Fibroblast of lung (primary cell): ENCODE measurements at regions not wholly inside any gene's neighbourhood (a gene's known extent, or its start where the extent isn't known, plus 50 kb on each side); places are given as distances from the start of the nearest gene placed in this dataset.
"Not testable (repeated sequence)": the region's sequence is repeated elsewhere in the genome, so short reads cannot be mapped to it uniquely, and the experiment has no call there.

Experiments
- DNase-seq, 2 donors: peaks; one replicate each; pipeline versions ENCODE4 v3.0.0 to v3.0.0-alpha.2; 2010; ENCODE audit warnings: low read depth in 2 of 2
- H2AFZ ChIP-seq: 2 replicates; pipeline ENCODE4 v1.5.1; 2012; ENCODE audit warnings: low read length, control low read depth, inconsistent platforms
- H3K27ac ChIP-seq: 2 replicates; pipeline ENCODE4 v1.5.1; 2011; ENCODE audit warnings: low read length, control low read depth; ENCODE audit not compliant: insufficient read depth
- H3K27me3 ChIP-seq: 2 replicates; pipeline ENCODE4 v1.5.1; 2011; ENCODE audit warnings: mild to moderate bottlenecking, low read length; ENCODE audit not compliant: control insufficient read depth, insufficient read depth
- H3K36me3 ChIP-seq: 2 replicates; pipeline ENCODE4 v1.5.1; 2011; ENCODE audit warnings: low read length; ENCODE audit not compliant: control insufficient read depth, insufficient read depth
- H3K4me1 ChIP-seq: 2 replicates; pipeline ENCODE4 v1.5.1; 2011; ENCODE audit warnings: low read length; ENCODE audit not compliant: control insufficient read depth, insufficient read depth; ENCODE audit errors: extremely low read depth
- H3K4me2 ChIP-seq: 2 replicates; pipeline ENCODE4 v1.5.1; 2011; ENCODE audit warnings: low read length, control low read depth; ENCODE audit not compliant: insufficient read depth; ENCODE audit errors: extremely low read depth
- H3K4me3 ChIP-seq, 4 experiments: fragments of 200-600 bp in 1 of 4; sonication (generic) in 1 of 4; replicated peaks in 1 of 4; 2 replicates each; pipeline ENCODE4 v1.5.1; 2011 to 2016; ENCODE audit warnings: low read length in 4 of 4, low read depth in 3 of 4, mild to moderate bottlenecking in 3 of 4, control low read depth in 2 of 4, inconsistent platforms in 1 of 4, mixed read lengths in 1 of 4; ENCODE audit not compliant: insufficient read depth in 1 of 4; ENCODE audit errors: control extremely low read depth in 1 of 4
- H3K79me2 ChIP-seq: 2 replicates; pipeline ENCODE4 v1.5.1; 2012; ENCODE audit warnings: mild to moderate bottlenecking, low read length, inconsistent platforms; ENCODE audit not compliant: control insufficient read depth, insufficient read depth
- H3K9ac ChIP-seq: 2 replicates; pipeline ENCODE4 v1.5.1; 2011; ENCODE audit warnings: mild to moderate bottlenecking, low read length, control low read depth; ENCODE audit not compliant: insufficient read depth
- H3K9me3 ChIP-seq: 2 replicates; pipeline ENCODE4 v1.5.1; 2012; ENCODE audit warnings: low read depth, low read length; ENCODE audit not compliant: control insufficient read depth, insufficient read depth
- H4K20me1 ChIP-seq: 2 replicates; pipeline ENCODE4 v1.5.1; 2011; ENCODE audit warnings: low read length; ENCODE audit not compliant: control insufficient read depth, insufficient read depth; ENCODE audit errors: extremely low read depth
- EZH2 ChIP-seq: IDR thresholded peaks from 2 replicates; pipeline ENCODE4 v1.5.1; 2012; ENCODE audit warnings: low read length, control low read depth, mild to moderate bottlenecking; ENCODE audit errors: missing control alignments
- TF ChIP-seq, protein P1 (sequence below), 2 donors: IDR thresholded peaks in 1 of 2; conservative IDR thresholded peaks in 1 of 2; 1 replicate in 1 of 2; 2 replicates in 1 of 2; pipeline ENCODE4 v1.5.1; 2011 to 2012; ENCODE audit warnings: low read length in 2 of 2, control low read depth in 1 of 2, inconsistent platforms in 1 of 2, low read depth in 1 of 2, mild to moderate bottlenecking in 1 of 2

DNA sequence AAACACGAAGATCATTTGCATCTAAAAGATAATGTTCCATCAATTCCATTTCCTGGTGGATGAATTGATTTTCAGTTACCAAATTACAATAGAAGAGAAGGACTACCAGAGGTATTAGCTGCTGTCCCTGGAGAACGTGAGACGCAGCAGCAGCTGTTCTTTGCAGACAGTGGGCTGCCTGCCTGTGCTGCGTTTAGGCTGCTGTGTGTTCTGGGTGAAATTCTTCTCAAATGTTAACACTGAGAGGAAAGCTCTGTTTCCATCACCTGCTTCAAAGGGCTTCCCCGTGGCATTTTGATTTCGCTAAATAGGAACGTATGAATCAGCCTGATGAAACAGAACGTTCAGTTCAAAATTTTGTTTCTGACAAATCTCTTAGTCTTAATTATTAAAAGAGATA, 362.2 kb downstream of the C6orf118 start:
- TF ChIP-seq, protein P1, sequence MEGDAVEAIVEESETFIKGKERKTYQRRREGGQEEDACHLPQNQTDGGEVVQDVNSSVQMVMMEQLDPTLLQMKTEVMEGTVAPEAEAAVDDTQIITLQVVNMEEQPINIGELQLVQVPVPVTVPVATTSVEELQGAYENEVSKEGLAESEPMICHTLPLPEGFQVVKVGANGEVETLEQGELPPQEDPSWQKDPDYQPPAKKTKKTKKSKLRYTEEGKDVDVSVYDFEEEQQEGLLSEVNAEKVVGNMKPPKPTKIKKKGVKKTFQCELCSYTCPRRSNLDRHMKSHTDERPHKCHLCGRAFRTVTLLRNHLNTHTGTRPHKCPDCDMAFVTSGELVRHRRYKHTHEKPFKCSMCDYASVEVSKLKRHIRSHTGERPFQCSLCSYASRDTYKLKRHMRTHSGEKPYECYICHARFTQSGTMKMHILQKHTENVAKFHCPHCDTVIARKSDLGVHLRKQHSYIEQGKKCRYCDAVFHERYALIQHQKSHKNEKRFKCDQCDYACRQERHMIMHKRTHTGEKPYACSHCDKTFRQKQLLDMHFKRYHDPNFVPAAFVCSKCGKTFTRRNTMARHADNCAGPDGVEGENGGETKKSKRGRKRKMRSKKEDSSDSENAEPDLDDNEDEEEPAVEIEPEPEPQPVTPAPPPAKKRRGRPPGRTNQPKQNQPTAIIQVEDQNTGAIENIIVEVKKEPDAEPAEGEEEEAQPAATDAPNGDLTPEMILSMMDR (conservative IDR thresholded peaks at IDR 0.05 in 1 of 2, IDR thresholded peaks at IDR 0.05 in 1 of 2; ENCODE audit: low read depth in 1 of 2, low read length in 2 of 2): no peak
- no peak for TF ChIP-seq EZH2
- Histone ChIP-seq H3K36me3 (no peaks in the 10 kb centered on the region), H3K4me1 (no peaks in the 10 kb centered on the region), H3K9ac (no peak overlapping the region), H3K79me2 (no peaks in the 10 kb centered on the region), H3K4me2 (no peak overlapping the region), H4K20me1 (no peaks in the 10 kb centered on the region), H3K27ac (no peak overlapping the region), H3K27me3 (no peaks in the 10 kb centered on the region), H3K4me3 (no peak overlapping the region), H3K9me3 (no peaks in the 10 kb centered on the region), H2AFZ (no peak overlapping the region)
- DNase-seq: no peak

DNA sequence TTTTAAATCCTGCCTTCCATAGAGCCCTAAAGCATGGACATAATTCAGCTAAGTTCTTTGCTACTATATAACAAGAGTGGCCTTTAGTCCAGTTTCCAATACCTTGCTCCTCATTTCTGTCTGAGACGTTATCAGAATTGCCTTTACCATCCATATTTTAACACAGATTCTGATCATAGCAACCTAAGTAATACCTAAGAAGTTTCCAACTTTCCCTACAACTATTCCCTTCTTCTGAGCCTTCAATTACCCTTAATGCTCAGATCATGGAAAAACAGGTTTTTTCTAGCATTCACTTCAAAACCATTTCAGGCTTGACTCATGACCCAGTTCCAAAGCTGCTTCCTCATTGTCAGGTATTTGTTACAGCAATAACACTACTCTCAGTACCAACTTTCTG, 367.1 kb downstream of the C6orf118 start:
- Histone ChIP-seq H3K4me2 (no peak overlapping the region), H3K27me3 (no peaks in the 10 kb centered on the region), H4K20me1 (no peaks in the 10 kb centered on the region), H3K36me3 (no peaks in the 10 kb centered on the region), H3K4me3 (no peak overlapping the region), H3K4me1 (no peaks in the 10 kb centered on the region), H3K27ac (no peak overlapping the region), H3K79me2 (no peaks in the 10 kb centered on the region), H2AFZ (no peak overlapping the region), H3K9ac (no peak overlapping the region), H3K9me3 (no peaks in the 10 kb centered on the region)
- DNase-seq: no peak
- no peak for TF ChIP-seq EZH2
- TF ChIP-seq, protein P1 (conservative IDR thresholded peaks at IDR 0.05 in 1 of 2, IDR thresholded peaks at IDR 0.05 in 1 of 2; ENCODE audit: low read depth in 1 of 2, low read length in 2 of 2): no peak

DNA sequence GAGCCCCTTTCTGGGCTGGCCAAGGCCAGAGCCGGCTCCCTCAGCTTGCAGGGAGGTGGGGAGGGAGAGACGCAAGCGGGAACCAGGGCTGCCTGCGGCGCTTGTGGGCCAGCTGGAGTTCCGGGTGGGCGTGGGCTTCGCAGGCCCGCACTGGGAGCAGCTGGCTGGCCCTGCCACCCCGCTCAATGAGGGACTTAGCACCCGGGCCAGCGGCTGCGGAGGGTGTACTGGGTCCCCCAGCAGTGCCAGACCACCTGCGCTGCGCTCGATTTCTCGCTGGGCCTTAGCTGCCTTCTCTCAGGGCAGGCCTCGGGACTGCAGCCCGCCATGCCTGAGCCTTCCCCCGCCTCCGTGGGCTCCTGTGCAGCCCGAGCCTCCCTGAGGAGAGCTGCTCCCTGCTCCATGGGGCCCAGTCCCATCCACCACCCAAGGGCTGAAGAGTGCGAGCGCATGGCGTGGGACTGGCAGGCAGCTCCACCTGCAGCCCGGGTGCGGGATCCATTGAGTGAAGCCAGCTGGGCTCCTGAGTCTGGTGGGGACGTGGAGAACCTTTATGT, 376.1 kb downstream of the C6orf118 start:
- H3K79me2 ChIP-seq, H3K4me3 ChIP-seq: not testable (repeated sequence)

More for the DNA sequence above, 376.1 kb downstream of the C6orf118 start:
- not testable (repeated sequence) for DNase-seq, H3K27me3 ChIP-seq, H2AFZ ChIP-seq, H4K20me1 ChIP-seq, H3K4me1 ChIP-seq, H3K9me3 ChIP-seq, H3K4me2 ChIP-seq, H3K27ac ChIP-seq, H3K9ac ChIP-seq, H3K36me3 ChIP-seq
